Cardiac fibroblast (primary cell): ENCODE measurements at regions not wholly inside any gene's neighbourhood (a gene's known extent, or its start where the extent isn't known, plus 50 kb on each side); places are given as distances from the start of the nearest gene placed in this dataset.

Experiments used
- DNase-seq, 2 donors: peaks; one replicate each; pipeline versions ENCODE4 v3.0.0 to v3.0.0-alpha.2; 2010; ENCODE audit warnings: low read depth in 2 of 2
- H3K4me3 ChIP-seq, 2 donors: replicated peaks in 1 of 2; 1 replicate in 1 of 2; 2 replicates in 1 of 2; pipeline ENCODE4 v1.5.1; 2011; ENCODE audit warnings: low read depth in 2 of 2, low read length in 2 of 2, mild to moderate bottlenecking in 2 of 2, moderate library complexity in 1 of 2
- TF ChIP-seq, protein P1 (sequence below): IDR thresholded peaks from one replicate; pipeline ENCODE4 v1.5.1; 2011; ENCODE audit warnings: low read depth, mild to moderate bottlenecking, low read length, inconsistent platforms

DNA sequence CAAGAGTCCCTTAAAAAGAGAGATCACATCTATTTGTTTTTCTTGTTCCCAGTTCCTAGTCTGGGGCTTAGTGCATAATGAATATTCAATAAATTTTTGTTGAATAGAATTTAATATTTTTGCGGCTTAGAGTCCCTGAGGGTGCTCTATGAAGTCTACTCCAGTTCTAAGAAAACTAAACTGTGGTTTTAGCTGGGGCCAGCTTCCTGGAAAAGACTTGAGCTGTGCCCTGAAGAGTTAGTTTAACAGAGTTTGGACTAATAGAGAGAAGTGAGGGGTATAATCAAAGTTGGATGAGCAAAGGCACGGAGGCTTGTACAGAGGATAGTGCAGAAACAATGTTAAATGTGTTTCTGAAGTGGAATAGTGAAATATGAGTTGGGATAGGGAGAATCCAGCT is 168.9 kb downstream of the FASLG start:
- TF ChIP-seq, protein P1, sequence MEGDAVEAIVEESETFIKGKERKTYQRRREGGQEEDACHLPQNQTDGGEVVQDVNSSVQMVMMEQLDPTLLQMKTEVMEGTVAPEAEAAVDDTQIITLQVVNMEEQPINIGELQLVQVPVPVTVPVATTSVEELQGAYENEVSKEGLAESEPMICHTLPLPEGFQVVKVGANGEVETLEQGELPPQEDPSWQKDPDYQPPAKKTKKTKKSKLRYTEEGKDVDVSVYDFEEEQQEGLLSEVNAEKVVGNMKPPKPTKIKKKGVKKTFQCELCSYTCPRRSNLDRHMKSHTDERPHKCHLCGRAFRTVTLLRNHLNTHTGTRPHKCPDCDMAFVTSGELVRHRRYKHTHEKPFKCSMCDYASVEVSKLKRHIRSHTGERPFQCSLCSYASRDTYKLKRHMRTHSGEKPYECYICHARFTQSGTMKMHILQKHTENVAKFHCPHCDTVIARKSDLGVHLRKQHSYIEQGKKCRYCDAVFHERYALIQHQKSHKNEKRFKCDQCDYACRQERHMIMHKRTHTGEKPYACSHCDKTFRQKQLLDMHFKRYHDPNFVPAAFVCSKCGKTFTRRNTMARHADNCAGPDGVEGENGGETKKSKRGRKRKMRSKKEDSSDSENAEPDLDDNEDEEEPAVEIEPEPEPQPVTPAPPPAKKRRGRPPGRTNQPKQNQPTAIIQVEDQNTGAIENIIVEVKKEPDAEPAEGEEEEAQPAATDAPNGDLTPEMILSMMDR, result no peak
- H3K4me3 ChIP-seq, result no peak overlapping the region
- no peak for DNase-seq

DNA sequence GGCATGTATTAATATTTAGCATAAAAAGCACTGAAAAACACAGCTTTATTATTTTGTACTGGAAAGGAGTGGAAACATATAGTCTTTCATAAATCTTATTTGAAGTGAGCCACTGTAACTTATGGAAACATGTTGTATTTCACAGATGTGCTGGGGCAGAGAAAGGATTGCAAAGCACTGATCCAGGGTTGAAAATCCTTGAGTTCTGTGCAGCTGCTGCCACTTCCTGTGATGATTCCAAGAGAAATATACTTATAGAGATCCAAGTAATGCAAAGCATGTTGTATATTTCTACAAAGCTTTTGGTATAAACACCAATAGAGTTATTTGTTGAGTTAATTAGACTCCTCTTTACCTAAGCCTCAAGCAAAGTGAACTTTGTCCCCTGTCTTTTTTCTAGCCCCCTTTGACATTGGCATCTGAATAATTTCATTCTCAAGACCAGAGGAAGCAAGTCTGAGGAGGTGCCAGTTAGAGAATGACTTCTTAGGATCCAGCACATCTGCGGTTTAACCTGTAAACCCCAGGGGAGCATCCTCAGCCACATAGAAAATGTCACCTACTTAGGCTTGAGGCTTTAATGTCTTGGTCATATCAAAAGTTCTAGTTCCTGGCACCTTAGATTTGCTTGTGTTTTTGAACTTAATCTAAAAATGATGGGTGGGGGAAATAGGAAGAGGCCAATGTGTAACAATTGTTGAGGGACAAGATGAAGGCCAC is 173.3 kb downstream of the FASLG start:
- DNase-seq, result no peak
- H3K4me3 ChIP-seq, result no peak overlapping the region
- TF ChIP-seq, protein P1, result no peak

DNA sequence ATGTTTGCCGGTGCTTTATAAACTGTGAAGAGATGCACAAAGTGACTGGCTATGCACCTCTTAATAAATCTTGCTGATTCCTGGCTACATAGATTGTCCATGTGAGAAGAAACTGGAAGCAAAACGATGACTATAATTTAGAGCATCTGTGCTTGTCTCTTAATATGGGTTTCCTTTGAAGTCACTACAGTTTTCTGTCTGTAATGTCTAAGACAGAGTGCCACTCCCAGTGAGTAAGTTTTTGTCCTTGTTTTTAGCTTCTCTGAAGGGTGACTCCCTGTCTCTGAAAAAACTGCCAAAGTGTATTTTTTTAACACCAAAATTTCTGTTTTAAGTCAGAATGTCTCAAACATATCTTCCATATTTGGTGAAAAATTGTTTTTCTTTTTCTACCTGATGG is 175.1 kb downstream of the FASLG start:
- TF ChIP-seq, protein P1, result no peak
- no peak overlapping the region for H3K4me3 ChIP-seq
- peak in 1 of 2 donors; percentile 41 for DNase-seq

DNA sequence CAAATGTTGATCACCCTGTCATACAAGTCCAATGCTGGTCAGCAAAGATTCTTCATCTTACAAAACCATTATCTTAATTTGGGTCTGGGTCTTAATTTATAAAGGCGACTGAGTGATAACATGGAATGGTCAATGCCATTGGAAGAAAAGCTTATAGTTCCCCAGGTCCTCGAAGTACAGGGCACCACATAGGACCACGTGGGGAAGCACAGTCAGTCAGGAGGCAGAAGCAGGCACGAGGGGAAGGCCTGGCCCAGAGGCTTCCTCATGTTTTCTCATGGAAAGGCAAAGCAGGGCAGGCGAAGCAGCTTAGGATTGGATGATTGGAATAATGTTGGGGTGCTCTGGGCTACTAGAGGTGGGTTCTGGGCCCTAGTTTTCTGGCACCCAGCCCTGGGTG is 175.7 kb downstream of the FASLG start:
- TF ChIP-seq, protein P1, result no peak
- no peak for DNase-seq
- H3K4me3 ChIP-seq, result no peak overlapping the region

DNA sequence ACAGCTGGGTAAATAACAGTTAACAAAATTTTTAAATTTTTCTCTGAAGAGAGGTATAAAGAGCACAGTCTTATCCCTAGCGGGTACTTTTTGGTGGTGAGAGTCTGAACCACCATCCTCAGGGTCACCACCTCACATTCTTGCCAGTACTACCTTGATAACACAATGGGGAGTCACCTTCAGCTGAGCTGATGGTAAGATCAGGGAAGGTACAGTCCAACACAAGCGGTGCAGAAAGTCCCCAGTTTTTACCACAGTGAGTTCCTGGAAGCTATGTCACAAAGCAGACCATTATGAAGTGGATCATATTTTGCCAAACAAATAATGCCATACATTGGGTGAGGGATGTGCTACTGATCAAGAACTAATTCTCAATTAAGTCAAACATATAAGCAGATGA is 176.9 kb downstream of the FASLG start:
- TF ChIP-seq, protein P1, result no peak
- DNase-seq, result no peak
- no peak overlapping the region for H3K4me3 ChIP-seq

DNA sequence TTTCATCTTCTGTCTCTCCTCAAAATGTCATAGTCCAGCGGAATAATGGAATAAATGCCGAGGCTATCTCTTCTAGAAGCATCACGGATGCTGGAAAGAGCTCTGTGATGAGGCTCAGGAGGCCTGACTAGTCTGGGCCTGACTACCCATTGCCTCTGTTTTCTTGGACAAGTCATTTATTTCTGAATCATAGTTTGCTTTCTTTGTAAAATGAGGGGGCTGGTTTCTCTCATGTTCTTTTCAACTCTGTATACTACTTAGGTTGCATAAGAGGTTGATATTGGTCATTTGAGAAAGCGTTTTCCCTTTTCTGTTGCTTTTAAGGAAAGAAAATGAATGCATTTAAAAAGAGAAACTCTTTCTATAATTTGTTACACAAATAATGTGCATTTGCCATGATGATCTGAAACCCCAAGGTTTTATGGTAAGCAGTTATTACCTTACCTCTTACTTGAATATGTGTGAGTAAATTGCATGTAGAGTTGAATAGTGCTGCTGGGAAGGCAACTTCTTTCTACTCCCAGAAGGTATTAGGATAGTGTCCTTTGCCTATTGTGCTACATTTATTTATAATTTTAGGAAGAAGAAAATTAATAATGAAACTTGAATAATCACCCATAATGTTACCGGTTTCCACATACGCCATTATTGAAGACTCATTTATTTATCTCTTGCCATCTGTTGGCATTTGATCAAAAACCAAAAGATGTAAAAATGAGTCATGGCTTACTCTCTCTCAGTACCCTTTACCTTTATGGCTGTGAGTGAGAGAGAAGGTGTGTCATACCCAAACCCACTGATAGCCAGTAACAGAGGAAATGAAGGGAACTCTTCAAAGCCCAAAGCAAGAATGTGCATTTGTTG is 179.1 kb downstream of the FASLG start:
- peak in 1 of 2 donors; percentile 80 for DNase-seq
- TF ChIP-seq, protein P1, result no peak
- H3K4me3 ChIP-seq, result no peak overlapping the region
